ENCODE measurements at regions not wholly inside any gene's neighbourhood (a gene's known extent, or its start where the extent isn't known, plus 50 kb on each side); places are given as distances from the start of the nearest gene placed in this dataset.

DNA sequence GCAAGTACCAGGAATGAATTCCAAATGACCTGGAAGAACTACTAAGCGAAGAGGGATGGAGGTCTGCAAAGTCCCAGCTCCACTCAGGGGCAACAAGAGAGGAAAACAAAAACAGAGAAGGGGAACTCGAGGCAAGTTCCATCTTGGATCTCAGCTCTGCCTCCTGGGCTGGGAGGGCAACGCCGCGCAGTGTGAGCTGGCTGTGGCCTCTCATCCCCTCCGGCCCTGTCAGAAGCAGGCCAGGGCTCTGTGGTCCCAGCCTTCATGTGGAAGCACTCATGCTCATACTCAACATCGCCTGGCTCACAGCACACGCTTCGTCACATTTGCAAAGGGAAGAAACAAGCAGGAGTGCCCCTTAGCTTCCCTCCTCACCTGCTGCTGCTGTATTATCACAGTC lies 627.9 kb upstream of the MGMT start:
- no peak for DNase-seq

DNA sequence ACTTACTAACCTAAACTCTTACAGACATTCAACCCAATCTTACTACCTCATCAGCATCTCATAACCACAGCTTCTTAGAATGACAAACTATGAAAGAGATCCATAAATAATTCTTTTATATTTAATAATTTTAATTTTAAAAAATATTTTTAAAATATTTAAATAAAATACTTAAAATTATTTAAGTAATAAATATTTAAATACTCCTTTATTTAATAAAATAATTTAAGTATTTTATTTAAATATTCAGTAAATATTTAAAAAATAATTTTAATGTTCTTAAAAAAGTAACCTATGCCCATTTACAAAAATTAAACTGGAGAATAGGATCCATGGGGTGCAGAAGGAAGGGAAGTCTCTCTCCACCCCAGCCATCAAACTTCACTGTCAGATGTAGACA lies 627.3 kb upstream of the MGMT start:
- DNase-seq, result no peak

DNA sequence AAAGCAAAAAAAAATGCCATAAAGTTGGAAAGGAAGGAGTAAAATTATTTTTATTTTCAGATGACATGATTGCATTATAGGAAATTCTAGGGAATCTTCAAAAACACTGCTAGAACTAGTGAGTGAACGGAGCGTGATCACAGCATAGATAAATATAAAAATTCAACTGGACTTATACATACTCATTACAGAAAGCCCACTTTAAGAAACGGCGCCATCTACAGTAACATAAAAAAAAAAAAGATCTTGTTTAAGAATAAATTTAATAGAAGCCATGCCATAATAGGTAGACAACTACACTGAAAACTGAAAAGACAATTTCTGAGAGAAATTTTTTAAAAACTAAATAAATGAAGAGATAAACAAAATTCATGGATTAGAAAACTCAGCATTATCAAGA lies 623.1 kb upstream of the MGMT start:
- DNase-seq, result no peak

DNA sequence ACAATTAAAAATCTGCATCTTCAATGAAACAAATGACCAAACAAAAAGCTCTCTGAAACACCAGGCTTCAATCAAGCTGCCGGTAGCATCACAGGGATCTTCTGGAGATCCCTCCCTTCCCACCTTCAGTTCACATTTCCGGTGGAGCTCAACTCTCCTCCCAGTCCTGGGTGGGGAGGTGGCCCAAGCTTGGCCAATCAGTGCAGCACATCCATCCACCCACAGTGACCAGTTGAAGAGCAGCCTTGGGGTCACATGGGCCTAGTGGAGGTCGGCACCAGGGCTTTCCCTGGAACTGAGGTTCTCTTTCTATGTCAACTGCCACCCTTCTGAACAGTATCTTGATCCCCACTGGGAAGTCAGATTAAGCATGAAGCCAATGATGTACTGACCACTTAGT lies 620.1 kb upstream of the MGMT start:
- DNase-seq, result no peak

DNA sequence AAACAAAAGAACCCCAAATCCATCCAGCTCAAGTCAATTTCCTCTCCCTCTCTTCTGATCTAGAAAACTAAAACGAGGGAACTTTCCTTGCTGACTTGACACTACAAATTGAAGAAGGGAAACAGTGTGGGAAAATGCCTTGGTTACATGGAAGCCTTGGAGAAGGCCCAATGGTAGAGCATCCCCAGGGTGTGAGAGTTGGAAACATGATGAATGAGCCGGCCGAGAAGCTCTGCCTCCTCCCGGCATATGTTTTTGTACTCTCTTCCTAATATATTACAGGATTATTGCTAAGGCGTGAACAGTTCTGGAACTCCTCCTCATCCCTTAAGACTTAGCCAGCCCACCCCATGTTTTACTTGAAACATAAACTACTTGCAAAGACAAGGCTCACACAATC lies 618.2 kb upstream of the MGMT start:
- DNase-seq, result no peak

DNA sequence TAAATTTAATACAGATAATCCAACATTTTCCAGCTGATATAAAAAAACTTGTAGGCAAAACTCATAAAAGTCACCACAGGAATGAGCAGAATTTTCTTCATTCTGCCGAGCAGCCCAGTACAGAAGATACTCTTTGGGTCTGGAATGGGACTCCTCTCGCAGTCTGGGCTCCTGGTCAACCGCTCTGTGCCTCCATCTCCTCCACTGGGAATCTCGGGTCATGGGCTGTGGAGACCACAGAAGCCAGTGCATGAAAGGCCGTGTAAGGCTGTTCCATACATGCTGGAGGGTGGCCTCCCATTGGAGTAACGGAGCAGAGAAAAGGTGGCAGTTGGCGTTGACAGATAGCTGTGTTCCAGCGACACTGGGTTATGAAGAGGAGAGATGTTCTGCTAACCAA lies 616.4 kb upstream of the MGMT start:
- DNase-seq, result no peak

DNA sequence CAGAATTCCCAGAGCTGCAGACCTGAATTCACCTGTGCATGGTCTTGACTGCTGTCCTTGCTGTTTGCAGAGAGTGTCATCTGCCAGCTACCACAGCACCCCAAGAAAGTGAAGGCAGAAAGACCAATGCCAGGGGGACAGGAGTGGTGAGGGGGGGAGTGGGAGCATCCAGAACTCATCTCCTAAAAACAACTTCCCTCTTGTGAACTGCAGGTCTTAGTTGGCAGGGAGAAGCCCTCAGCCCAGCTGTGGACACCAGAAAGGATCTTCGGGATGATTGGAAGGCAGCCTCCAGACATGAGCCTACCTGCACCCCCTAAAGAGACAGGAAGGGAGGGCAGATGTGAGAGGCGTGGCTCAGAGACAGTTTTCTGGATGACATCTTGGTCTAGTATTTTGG lies 615.8 kb upstream of the MGMT start:
- DNase-seq, result no peak

DNA sequence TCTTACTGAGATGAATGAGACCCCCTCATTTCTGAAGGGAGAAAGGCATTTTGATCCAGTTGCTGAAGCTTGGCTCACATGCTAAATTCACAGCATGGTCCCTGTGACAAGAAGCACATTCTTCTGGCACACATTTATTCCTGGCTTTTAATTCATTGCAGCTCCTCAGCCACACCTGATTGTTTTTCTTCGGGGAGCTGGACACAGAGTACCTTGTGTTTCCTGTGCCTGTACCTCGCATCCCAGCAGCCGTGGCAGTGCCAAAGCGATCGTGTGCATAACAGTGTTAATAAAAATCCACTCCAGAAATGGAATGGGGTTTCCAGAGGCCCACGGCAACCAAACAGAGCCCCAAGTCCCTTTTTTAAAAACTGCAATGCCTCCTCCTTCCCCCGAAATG lies 615.3 kb upstream of the MGMT start:
- no peak for DNase-seq

DNA sequence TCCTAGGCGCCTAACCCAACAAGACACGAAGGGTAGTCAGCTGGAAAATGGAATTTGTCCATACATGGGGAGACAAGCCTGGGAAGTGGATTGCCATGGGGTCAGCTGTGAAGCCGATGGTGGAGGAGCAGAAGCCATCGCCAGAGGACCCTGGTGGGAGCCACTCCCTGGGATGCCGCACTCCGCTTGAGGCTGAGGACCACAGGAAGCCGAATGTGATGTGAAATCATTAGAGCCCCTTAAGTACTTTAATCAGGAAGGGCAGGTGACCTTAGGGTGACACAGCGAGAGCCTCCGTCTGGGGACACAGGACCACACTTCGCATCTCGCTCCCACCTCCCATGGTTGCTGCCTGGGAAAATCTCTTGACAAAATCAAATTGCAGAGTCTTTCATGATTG lies 614.6 kb upstream of the MGMT start:
- no peak for DNase-seq

DNA sequence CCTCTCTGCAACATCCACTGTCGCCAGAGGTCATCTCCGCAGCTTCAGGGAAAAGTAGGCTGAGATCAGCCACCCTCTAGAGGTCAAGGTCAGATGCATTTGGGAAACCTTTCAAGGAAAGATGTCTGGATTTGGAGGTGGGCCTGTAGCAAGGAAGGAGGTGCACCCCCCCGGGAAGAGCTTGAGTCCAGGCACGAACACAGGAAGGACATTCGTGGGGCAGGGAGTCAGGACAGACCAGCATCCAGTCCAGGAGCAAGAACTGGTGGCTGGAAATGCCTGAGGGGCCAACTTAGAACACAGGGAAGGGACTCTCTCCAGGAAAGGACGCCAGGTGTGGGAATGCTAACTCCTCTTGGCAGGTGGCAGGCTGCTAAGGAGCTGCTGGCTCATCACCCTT lies 614.1 kb upstream of the MGMT start:
- no peak for DNase-seq

DNA sequence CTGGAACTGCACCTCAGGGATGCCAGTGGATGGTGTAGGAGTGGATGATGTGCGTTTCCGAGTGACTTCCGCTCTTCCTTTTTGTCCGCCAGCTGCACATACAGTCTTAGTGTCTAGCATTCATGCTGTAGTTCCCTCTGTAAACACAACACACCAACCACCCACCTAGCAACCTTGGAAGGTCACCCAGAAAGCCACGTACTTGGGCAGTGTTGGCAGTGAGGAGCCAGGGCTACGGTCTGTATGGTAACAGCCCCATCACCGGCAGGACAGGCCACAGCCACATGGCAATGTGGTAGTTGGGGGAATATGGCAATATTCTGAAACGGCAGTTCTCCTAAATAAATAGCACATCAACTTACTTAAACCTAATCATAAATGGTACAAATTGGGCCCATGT lies 613.5 kb upstream of the MGMT start:
- DNase-seq, result no peak

DNA sequence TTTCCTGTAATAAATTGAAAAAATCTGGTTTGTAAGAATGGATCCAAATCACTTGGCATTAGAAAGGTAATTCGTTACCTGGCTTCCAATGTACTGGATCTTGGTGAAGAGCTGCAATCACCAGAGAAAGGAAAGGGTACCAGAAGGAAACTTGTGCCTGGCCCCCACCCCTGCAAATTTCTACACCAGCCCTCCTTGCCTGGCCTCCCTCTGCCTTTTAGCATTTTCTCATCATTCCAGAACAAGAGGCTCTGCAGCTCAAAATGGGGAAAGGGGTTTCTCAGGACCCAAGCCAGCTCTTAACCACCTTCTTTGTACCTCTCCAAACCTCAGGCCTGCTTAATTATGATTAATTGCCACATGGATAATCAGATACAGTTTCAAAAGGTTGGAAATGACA lies 612.8 kb upstream of the MGMT start:
- no peak for DNase-seq

DNA sequence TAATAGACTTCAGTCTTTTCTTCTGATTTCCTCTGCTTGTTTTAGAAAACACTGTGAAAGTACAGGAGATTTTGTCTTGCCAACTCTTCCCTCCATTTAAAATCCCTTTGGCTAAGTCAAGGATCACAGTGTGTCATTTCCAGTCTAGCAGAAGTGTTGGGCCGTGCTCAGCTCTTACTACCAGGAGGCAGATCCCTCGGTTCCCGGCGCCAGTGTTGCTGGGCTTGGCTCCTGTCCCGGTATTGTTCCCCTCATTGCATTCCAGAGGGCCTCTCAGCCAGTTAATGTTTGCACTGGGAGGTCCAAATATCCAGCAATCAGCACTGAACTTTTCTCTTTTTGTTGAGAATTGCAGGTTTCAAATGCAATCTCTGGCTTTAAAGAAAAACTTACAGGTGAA lies 612.1 kb upstream of the MGMT start:
- no peak for DNase-seq

DNA sequence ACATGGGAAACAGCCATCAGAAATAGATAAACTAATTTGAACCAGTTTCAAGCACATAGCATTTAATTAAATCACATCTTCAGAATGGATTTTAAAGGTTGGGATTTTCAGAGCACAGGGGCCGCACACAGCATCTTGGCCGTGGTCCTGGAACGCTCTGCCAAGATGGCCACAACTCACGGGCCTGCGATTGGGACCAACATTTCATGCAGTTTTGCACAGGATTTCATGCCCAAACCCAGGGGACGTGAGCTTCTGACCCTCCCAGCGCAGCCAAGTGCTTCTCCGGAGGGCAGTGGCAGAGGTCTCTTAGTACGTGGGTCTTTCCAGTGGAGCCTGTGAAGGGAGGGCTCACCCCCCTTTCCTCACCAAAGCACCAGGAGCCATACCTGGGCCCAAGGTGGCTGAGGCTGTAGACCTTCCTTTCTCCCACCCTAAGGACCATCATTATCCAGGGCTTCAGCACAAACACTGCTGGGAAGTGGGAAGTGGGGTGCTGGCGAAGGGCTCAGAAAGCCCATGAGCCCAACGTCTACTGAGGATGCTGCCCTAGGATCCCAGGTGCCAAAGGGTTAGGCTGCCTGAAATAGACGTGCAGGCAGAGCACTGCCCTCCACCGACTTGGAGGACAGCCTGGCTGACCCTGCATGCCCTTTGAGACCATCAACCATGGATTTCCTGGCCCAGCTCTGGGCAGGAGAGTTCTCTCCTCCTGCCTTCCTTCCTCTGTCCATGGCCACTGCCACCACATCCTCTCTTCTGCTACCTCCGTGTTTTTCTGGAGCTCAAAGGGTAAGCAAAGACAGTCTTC lies 611.2 kb upstream of the MGMT start:
- no peak for DNase-seq

DNA sequence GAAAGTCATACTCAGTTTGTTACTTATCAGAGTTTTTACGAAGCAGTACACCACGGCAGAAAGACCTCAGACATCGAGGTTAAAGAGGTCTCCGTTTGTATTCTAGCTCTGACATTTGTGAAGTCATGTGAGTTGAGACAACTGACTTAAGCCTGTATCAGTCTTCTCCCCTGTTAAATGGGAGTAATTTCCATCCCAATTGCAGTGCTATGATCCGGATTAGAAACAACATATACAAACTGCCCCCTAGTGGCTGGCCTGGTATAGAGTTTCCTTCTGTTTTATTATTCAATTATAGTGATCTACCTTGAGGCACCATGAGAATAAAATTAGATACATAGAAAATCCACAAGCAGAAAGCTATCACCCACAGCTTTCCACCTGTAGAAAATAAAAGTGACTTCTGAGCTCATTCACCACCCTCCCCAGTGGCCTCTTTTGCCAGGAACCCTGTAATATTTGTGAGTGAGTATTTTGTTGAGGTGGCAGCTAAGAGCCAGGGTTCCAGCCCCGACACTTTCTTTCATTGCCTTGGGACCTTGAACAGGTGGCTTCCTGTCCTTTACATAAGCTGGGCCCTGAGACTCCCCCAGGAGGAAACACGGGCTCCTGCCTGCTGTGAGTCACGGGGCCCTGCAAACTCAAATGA lies 607.2 kb upstream of the MGMT start:
- DNase-seq, result no peak

DNA sequence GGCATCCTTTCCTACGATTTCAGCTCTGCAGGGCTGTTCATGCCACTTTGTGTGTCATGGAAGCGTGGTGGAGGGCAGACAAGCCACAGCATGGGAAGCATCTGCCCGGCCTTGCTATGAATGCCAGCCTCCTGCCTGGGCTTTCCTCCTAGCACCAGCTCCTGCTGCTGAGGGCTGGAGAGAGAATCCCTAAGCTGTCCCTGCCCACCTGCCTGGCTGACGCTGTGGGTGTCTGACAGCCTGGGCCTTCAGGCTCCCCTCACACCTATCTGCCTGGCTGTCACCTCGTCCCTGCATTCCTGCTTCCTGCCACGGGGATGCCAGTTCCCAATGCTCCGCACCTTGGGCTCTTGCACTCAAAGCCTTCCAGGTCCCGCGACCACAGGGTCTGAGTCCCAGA lies 606.5 kb upstream of the MGMT start:
- no peak for DNase-seq

DNA sequence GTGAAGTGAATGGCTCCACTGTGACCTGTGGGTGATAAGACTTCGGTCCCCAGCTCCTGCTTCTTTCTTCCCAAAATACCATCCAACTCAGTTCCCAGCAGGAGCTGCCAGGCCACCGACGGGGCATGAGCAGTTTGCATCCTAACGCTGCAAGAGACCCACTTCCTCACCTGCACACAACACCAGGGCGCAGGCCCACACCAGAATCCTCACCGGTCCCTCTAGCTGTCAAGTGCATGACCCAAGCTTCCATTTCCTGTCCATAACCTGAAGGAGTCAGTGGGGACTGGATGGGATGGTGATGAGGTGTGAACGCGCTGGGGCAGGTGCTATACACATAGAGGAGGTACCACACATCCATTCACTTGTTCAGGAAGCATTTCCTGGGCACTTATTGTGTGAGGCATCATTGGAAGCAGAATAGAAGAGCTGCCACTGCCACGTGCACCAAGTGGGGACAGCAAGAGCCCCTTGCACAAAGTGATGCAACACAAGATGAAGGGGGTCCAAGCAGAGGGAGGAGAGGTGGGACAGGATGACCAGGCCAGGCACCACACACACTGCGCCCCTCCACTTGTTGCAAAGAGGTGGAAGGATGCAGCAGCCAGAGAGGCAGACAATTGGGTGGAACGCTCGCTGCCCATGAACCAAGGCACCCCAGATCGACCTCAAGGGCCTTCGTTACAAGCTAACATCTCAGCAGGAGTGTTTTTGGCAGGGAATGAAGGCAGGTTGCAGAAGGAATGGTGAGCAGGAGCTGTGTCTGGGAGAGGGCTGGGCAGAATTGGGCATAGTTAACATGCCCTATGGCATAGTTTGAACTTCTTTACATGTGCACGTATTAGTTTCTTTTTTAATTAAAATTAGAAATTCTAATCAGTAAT lies 605.8 kb upstream of the MGMT start:
- no peak for DNase-seq

DNA sequence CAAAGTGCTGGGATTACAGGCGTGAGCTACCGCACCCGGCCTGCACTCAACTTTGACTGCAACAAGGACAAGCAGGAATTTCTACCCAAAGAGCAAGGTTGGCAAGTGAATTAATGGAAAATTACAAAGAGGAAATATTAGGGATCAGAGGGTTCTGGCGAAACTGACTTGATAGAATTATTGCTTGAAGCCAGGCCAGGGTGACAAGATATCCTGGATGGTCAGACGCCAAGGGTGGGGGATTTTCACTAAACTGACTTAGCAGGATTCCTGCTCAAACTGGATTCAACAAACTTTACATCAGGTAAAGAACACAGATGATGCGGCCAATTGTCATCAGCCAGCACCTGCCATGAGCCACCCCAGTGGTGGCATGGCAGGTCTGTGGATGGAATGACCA lies 603.6 kb upstream of the MGMT start:
- DNase-seq, result no peak

DNA sequence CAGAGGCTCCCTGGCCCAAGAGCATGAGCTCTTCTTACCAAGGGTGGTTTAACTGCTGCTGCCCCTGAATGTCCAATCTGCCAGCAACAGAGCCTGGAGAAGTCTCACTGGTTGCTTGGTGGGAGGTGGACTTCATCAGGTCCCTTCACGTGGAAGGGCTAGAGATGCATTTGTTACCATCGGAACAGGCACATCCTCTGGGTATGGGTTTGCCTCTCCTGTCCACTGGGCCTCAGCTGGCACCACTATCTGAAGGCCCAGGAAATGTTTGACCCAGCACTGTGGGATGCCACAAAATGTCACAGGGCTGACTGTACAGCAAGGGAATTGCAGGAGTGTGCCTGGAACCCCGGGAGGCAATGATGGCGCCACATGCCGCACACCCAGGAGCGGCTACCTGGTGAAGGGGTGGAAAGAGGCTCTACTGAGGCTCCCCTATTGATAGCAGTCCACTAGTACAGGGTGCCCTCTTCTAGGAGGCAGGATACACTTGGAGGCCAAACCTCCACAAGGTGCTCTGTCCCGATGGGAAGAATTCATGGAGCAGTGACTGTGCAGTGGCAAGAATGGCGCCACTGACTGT lies 603.1 kb upstream of the MGMT start:
- DNase-seq, result no peak

DNA sequence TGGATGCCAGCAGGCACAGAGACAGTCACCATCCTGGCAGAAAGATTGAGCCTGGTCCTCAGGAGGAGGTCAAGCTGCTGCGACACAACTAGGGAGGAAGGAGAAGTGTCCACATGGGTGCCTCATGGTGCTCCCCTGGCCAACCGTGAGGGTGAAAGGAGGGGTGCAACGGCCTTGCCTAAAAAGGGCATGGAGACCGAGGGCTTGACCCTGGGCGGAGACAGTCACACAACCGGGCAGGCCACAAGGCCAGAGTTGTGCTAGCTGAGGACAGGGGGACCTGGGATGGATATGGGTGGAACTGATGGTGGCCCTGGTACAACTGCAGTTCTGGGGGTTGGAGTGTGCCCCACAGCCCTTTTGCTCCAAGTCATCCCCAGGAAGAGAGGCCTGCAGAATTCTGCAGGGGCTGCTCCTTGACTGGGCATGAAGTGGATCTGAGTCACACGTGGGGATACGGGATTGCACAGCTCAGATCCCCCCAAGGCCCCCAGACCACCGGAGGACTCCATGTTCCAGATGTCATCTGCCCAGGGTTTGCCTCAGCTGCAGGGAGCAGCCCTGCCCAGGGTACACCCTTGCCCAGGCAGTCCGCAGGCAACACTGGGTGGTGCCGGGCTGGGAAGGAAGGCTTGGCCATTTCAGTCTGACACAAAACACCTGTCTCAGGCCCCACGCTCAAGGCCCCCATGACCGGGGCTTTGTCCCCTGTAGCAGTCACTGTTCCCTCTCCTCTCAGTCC lies 602.3 kb upstream of the MGMT start:
- DNase-seq, result no peak

DNA sequence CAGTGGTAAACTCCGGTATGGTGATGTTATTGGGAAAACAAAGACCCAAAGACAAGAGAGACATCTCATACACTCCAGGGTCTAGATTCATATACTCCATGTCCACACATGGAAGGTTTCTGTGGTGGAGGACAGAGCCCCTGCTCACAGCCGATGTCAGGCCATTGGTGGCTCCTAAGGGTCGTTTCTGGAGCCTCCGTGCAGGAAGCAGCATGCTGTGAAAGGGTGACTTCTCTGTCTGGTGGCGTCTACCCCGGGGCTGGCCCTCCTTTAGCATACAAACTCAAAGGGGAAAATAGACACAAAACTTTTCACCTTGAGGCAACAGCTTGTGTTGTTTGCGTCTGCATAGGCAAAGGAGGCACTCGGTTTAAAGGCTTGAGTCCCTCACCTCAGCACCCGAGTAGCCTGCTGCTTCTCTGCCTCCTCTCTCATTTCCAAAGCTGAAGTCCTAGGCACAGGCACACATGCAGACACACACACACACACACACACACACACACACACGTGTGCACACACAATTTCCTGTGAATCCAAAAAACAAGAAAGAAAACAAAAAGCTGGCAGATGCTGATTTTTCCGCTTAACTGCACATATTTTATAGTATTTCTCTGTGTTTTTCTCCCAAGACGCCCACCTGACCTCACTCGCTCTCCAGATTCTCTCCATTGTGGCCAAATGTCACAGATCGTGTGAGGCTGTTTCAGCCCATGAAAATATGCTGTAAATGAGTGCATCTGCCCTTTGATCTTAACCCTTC lies 601.4 kb upstream of the MGMT start:
- no peak for DNase-seq

DNA sequence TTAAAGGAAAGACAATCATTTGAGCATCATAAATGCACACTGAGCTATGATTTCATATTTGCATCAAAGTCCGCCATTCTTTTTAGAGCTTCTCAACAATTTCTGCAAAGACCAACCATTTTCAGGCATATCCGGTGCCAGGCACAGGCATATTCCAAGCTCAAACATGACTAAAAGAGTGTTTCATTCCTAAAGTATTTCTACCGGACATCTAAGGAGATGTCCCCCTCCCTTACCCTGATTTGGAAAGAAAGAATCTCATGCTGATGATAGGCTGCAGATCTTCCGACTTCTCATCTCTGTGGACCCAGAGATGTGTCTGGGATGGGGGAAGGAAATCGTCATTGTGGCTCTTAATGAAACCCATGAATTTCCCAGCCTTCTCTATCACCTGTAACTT lies 600.5 kb upstream of the MGMT start:
- DNase-seq, result no peak

All from NCI-H226 (cell line).